NCI-H1930 (cell line): ENCODE measurements at regions not wholly inside any gene's neighbourhood (a gene's known extent, or its start where the extent isn't known, plus 50 kb on each side); places are given as distances from the start of the nearest gene placed in this dataset.

Experiments
- DNase-seq, 2 experiments: peaks; one replicate each; lab custom pipeline; 2025; lab: John Stamatoyannopoulos, UW

GRCh38 chr6:14719270-14719669, 526.6 kb upstream of the JARID2 start:
- no peak for DNase-seq

- DNase-seq: no peak
Measured at GRCh38 chr6:14720411-14721102, 525.3 kb upstream of the JARID2 start.

- DNase-seq: no peak
Measured at GRCh38 chr6:14721103-14721758, 524.6 kb upstream of the JARID2 start.

- no peak for DNase-seq
Measured at GRCh38 chr6:14722001-14722562, 523.8 kb upstream of the JARID2 start.

GRCh38 chr6:14722704-14723103, 523.2 kb upstream of the JARID2 start:
- DNase-seq: no peak

- DNase-seq: no peak
Measured at GRCh38 chr6:14723535-14724086, 522.3 kb upstream of the JARID2 start.

GRCh38 chr6:14724549-14724948, 521.3 kb upstream of the JARID2 start:
- no peak for DNase-seq

- no peak for DNase-seq
Measured at GRCh38 chr6:14726816-14727493, 518.9 kb upstream of the JARID2 start.

- no peak for DNase-seq
Measured at GRCh38 chr6:14727494-14728395, 518.1 kb upstream of the JARID2 start.

GRCh38 chr6:14728396-14729024, 517.4 kb upstream of the JARID2 start:
- no peak for DNase-seq

- no peak for DNase-seq
Measured at GRCh38 chr6:14729129-14729871, 516.6 kb upstream of the JARID2 start.

- DNase-seq: no peak
Measured at GRCh38 chr6:14730654-14731053, 515.2 kb upstream of the JARID2 start.

- DNase-seq: no peak
Measured at GRCh38 chr6:14731611-14732010, 514.3 kb upstream of the JARID2 start.

GRCh38 chr6:14732226-14732843, 513.5 kb upstream of the JARID2 start:
- DNase-seq: no peak

GRCh38 chr6:14732844-14733757, 512.8 kb upstream of the JARID2 start:
- DNase-seq: no peak

GRCh38 chr6:14734052-14734415, 511.8 kb upstream of the JARID2 start:
- DNase-seq: no peak

- no peak for DNase-seq
Measured at GRCh38 chr6:14734416-14735340, 511.2 kb upstream of the JARID2 start.
